ENCODE measurements at regions not wholly inside any gene's neighbourhood (a gene's known extent, or its start where the extent isn't known, plus 50 kb on each side); places are given as distances from the start of the nearest gene placed in this dataset.
"Not testable (repeated sequence)": the region's sequence is repeated elsewhere in the genome, so short reads cannot be mapped to it uniquely, and the experiment has no call there.

GRCh38 chr18:57957210-57957609 lies 86.8 kb upstream of the NEDD4L start:
- DNase-seq (ENCODE audit: missing footprints) = no peak
- intact Hi-C loops (cut with DNase I) = no loop called here
- ATAC-seq = no peak

GRCh38 chr18:57956491-57956890 lies 87.5 kb upstream of the NEDD4L start:
- intact Hi-C loops (cut with DNase I) = no loop called here
- no peak for DNase-seq (ENCODE audit: missing footprints)
- ATAC-seq = no peak

- intact Hi-C loops (cut with DNase I) = no loop called here
- no peak for ATAC-seq
- DNase-seq (ENCODE audit: missing footprints) = no peak
Observed at GRCh38 chr18:57954935-57955334, 89.1 kb upstream of the NEDD4L start.

GRCh38 chr18:57953883-57954282 lies 90.1 kb upstream of the NEDD4L start:
- intact Hi-C loops (cut with DNase I) = no loop called here
- ATAC-seq = no peak
- DNase-seq (ENCODE audit: missing footprints) = no peak

- intact Hi-C loops (cut with DNase I) = no loop called here
- ATAC-seq (no peak), DNase-seq (ENCODE audit: missing footprints) (no peak)
Observed at GRCh38 chr18:57951999-57952774, 91.8 kb upstream of the NEDD4L start.

- no peak for ATAC-seq
- intact Hi-C loops (cut with DNase I) = no loop called here
- no peak for DNase-seq (ENCODE audit: missing footprints)
Observed at GRCh38 chr18:57951117-57951796, 92.8 kb upstream of the NEDD4L start.

- ATAC-seq (no peak), DNase-seq (ENCODE audit: missing footprints) (no peak)
- intact Hi-C loops (cut with DNase I) = no loop called here
Observed at GRCh38 chr18:57950542-57950941, 93.5 kb upstream of the NEDD4L start.

- intact Hi-C loops (cut with DNase I); ATAC-seq; DNase-seq (ENCODE audit: missing footprints): not testable (repeated sequence)
Observed at GRCh38 chr18:57949335-57949734, 94.7 kb upstream of the NEDD4L start.

- intact Hi-C loops (cut with DNase I) = no loop called here
- DNase-seq (ENCODE audit: missing footprints) (no peak), ATAC-seq (no peak)
Observed at GRCh38 chr18:57947117-57947516, 96.9 kb upstream of the NEDD4L start.

GRCh38 chr18:57943723-57944122 lies 100.3 kb upstream of the NEDD4L start:
- ATAC-seq = no peak
- intact Hi-C loops (cut with DNase I) = no loop called here

GRCh38 chr18:57942493-57942892 lies 101.5 kb upstream of the NEDD4L start:
- ATAC-seq = no peak
- intact Hi-C loops (cut with DNase I) = no loop called here

More at GRCh38 chr18:57943723-57944122, 100.3 kb upstream of the NEDD4L start:
- no peak for DNase-seq (ENCODE audit: missing footprints)

GRCh38 chr18:57941841-57942489 lies 102.1 kb upstream of the NEDD4L start:
- DNase-seq (ENCODE audit: missing footprints) (no peak), ATAC-seq (no peak)
- intact Hi-C loops (cut with DNase I) = no loop called here

More at GRCh38 chr18:57942493-57942892, 101.5 kb upstream of the NEDD4L start:
- no peak for DNase-seq (ENCODE audit: missing footprints)

- ATAC-seq (no peak), DNase-seq (ENCODE audit: missing footprints) (no peak)
- intact Hi-C loops (cut with DNase I) = no loop called here
Observed at GRCh38 chr18:57940166-57940660, 103.8 kb upstream of the NEDD4L start.

- DNase-seq (ENCODE audit: missing footprints); ATAC-seq; intact Hi-C loops (cut with DNase I): not testable (repeated sequence)
Observed at GRCh38 chr18:57934375-57934774, 109.7 kb upstream of the NEDD4L start.

- ATAC-seq = no peak
- intact Hi-C loops (cut with DNase I) = no loop called here
- no peak for DNase-seq (ENCODE audit: missing footprints)
Observed at GRCh38 chr18:57931038-57931437, 113.0 kb upstream of the NEDD4L start.

- ATAC-seq = no peak
- no peak for DNase-seq (ENCODE audit: missing footprints)
- intact Hi-C loops (cut with DNase I) = no loop called here
Observed at GRCh38 chr18:57930476-57930875, 113.5 kb upstream of the NEDD4L start.

GRCh38 chr18:57929922-57930321 lies 114.1 kb upstream of the NEDD4L start:
- DNase-seq (ENCODE audit: missing footprints) (no peak), ATAC-seq (no peak)
- intact Hi-C loops (cut with DNase I) = no loop called here

- intact Hi-C loops (cut with DNase I) = no loop called here
- DNase-seq (ENCODE audit: missing footprints) = no peak
- ATAC-seq = no peak
Observed at GRCh38 chr18:57928466-57928865, 115.6 kb upstream of the NEDD4L start.

GRCh38 chr18:57927511-57927910 lies 116.5 kb upstream of the NEDD4L start:
- intact Hi-C loops (cut with DNase I) = no loop called here
- ATAC-seq = no peak
- no peak for DNase-seq (ENCODE audit: missing footprints)

- intact Hi-C loops (cut with DNase I) = no loop called here
- DNase-seq (ENCODE audit: missing footprints) = no peak
- ATAC-seq = no peak
Observed at GRCh38 chr18:57925706-57926105, 118.3 kb upstream of the NEDD4L start.

Measured in Right ventricle myocardium inferior (tissue), 1 donor.